ENCODE measurements at regions not wholly inside any gene's neighbourhood (a gene's known extent, or its start where the extent isn't known, plus 50 kb on each side); places are given as distances from the start of the nearest gene placed in this dataset.

- H3K4me1 ChIP-seq = no peaks in the 10 kb centered on the region
- H3K27me3 ChIP-seq (replicated peaks; ENCODE audit: control insufficient read depth, insufficient read depth, low read length) = no peaks in the 10 kb centered on the region
- Mint-ChIP-seq H3K27ac (ENCODE audit: unreplicated experiment) (no peak overlapping the region), H3K9me3 (ENCODE audit: unreplicated experiment) (no peaks in the 10 kb centered on the region), H3K27me3 (ENCODE audit: insufficient read depth, unreplicated experiment) (peaks cover 3% of the 10 kb centered on the region), H3K36me3 (ENCODE audit: insufficient read depth, unreplicated experiment) (no peaks in the 10 kb centered on the region), H3K4me3 (ENCODE audit: unreplicated experiment) (no peak overlapping the region), H3K4me1 (ENCODE audit: low read depth, unreplicated experiment) (no peaks in the 10 kb centered on the region)
- ChIA-PET POLR2A (no interaction called here), CTCF (no interaction called here)
- no TSS peak for BruUV-seq (replicated peaks)
- no peaks in the 10 kb centered on the region for H3K36me3 ChIP-seq (ENCODE audit: control insufficient read depth, insufficient read depth, low read length)
- DNase-seq = no peak
- intact Hi-C loops (cut with micrococcal nuclease; ENCODE audit: unreplicated experiment) = no loop called here
- TF ChIP-seq, protein P1, sequence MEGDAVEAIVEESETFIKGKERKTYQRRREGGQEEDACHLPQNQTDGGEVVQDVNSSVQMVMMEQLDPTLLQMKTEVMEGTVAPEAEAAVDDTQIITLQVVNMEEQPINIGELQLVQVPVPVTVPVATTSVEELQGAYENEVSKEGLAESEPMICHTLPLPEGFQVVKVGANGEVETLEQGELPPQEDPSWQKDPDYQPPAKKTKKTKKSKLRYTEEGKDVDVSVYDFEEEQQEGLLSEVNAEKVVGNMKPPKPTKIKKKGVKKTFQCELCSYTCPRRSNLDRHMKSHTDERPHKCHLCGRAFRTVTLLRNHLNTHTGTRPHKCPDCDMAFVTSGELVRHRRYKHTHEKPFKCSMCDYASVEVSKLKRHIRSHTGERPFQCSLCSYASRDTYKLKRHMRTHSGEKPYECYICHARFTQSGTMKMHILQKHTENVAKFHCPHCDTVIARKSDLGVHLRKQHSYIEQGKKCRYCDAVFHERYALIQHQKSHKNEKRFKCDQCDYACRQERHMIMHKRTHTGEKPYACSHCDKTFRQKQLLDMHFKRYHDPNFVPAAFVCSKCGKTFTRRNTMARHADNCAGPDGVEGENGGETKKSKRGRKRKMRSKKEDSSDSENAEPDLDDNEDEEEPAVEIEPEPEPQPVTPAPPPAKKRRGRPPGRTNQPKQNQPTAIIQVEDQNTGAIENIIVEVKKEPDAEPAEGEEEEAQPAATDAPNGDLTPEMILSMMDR (IDR thresholded peaks at IDR 0.05; ENCODE audit: insufficient read depth in 1 of 2, low read depth in 1 of 2, low read length in 1 of 2, severe bottlenecking in 1 of 2, unreplicated experiment in 1 of 2) = no peak
- H3K9me3 ChIP-seq = no peaks in the 10 kb centered on the region
- no peak overlapping the region for H3K4me3 ChIP-seq (ENCODE audit: low read depth, low read length)
Measured at GRCh38 chr4:45876235-45876890, 247.5 kb downstream of the GABRG1 start.

DNA sequence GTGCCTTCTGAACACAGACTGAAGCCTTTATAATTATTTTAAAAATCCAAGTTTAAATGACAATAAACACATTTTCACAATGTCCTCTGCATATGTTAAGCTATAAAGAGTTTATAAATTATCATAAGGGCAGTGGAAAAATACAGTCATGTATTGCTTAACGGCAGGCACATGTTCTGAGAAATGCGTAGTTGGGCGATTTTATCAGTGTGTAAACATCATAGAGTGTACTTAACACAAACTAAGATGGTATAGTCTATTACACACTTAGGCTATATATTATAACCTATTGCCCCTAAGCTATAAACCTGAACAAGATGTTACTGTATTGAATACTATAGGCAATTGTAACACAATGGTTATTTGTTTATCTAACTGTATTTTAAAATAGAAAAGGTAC lies 254.7 kb downstream of the GABRG1 start:
- Histone ChIP-seq H3K9me3 (no peaks in the 10 kb centered on the region), H3K36me3 (ENCODE audit: control insufficient read depth, insufficient read depth, low read length) (no peaks in the 10 kb centered on the region), H3K4me1 (no peaks in the 10 kb centered on the region), H3K27me3 (replicated peaks; ENCODE audit: control insufficient read depth, insufficient read depth, low read length) (no peaks in the 10 kb centered on the region), H3K4me3 (ENCODE audit: low read depth, low read length) (no peak overlapping the region)
- Mint-ChIP-seq H3K9me3 (ENCODE audit: unreplicated experiment) (no peaks in the 10 kb centered on the region), H3K4me3 (ENCODE audit: unreplicated experiment) (no peak overlapping the region), H3K4me1 (ENCODE audit: low read depth, unreplicated experiment) (no peaks in the 10 kb centered on the region), H3K27ac (ENCODE audit: unreplicated experiment) (no peak overlapping the region), H3K36me3 (ENCODE audit: insufficient read depth, unreplicated experiment) (no peaks in the 10 kb centered on the region), H3K27me3 (ENCODE audit: insufficient read depth, unreplicated experiment) (peaks cover 5% of the 10 kb centered on the region)
- CTCF ChIA-PET = no interaction called here
- TF ChIP-seq, protein P1 (IDR thresholded peaks at IDR 0.05; ENCODE audit: insufficient read depth in 1 of 2, low read depth in 1 of 2, low read length in 1 of 2, severe bottlenecking in 1 of 2, unreplicated experiment in 1 of 2) = no peak
- DNase-seq = no peak
- intact Hi-C loops (cut with micrococcal nuclease; ENCODE audit: unreplicated experiment) = no loop called here
- POLR2A ChIA-PET = no interaction called here
- BruUV-seq (replicated peaks) = no TSS peak

GRCh38 chr4:45865781-45866180 lies 258.1 kb downstream of the GABRG1 start:
- intact Hi-C loops (cut with micrococcal nuclease; ENCODE audit: unreplicated experiment) = no loop called here

More at GRCh38 chr4:45865781-45866180, 258.1 kb downstream of the GABRG1 start:
- no peaks in the 10 kb centered on the region for H3K4me1 ChIP-seq
- CTCF ChIA-PET = no interaction called here
- no peak overlapping the region for H3K4me3 ChIP-seq (ENCODE audit: low read depth, low read length)
- POLR2A ChIA-PET = no interaction called here
- no peaks in the 10 kb centered on the region for H3K27me3 ChIP-seq (replicated peaks; ENCODE audit: control insufficient read depth, insufficient read depth, low read length)
- no peaks in the 10 kb centered on the region for H3K4me1 Mint-ChIP-seq (ENCODE audit: low read depth, unreplicated experiment)
- H3K36me3 Mint-ChIP-seq (ENCODE audit: insufficient read depth, unreplicated experiment) = no peaks in the 10 kb centered on the region
- H3K9me3 ChIP-seq = no peaks in the 10 kb centered on the region
- peaks cover 2% of the 10 kb centered on the region for H3K27me3 Mint-ChIP-seq (ENCODE audit: insufficient read depth, unreplicated experiment)
- no TSS peak for BruUV-seq (replicated peaks)
- no peak overlapping the region for H3K27ac Mint-ChIP-seq (ENCODE audit: unreplicated experiment)
- DNase-seq = no peak
- H3K9me3 Mint-ChIP-seq (ENCODE audit: unreplicated experiment) = no peaks in the 10 kb centered on the region
- no peaks in the 10 kb centered on the region for H3K36me3 ChIP-seq (ENCODE audit: control insufficient read depth, insufficient read depth, low read length)
- TF ChIP-seq, protein P1 (IDR thresholded peaks at IDR 0.05; ENCODE audit: insufficient read depth in 1 of 2, low read depth in 1 of 2, low read length in 1 of 2, severe bottlenecking in 1 of 2, unreplicated experiment in 1 of 2) = no peak
- no peak overlapping the region for H3K4me3 Mint-ChIP-seq (ENCODE audit: unreplicated experiment)

Measured in Caco-2 (cell line).